Caki2 (cell line): ENCODE measurements at regions not wholly inside any gene's neighbourhood (a gene's known extent, or its start where the extent isn't known, plus 50 kb on each side); places are given as distances from the start of the nearest gene placed in this dataset.

Experiments used
- DNase-seq: peaks from one replicate; pipeline ENCODE4 v3.0.0-alpha.2; 2015; ENCODE audit warnings: low read depth
- in situ Hi-C: cut with HindIII; loops from 2 replicates; pipeline ENCODE4 v1.10.0; 2016; ENCODE audit warnings: low sequenced_read_pairs, low pct_unique_long_range_greater_than_20kb, mixed read lengths

- no peak for DNase-seq
- in situ Hi-C loops = no loop called here
Measured at GRCh38 chr6:88236612-88237360, 70.6 kb upstream of the CNR1 start.

- in situ Hi-C loops = no loop called here
- DNase-seq = no peak
Measured at GRCh38 chr6:88232753-88233152, 66.6 kb upstream of the CNR1 start.

- DNase-seq = no peak
- in situ Hi-C loops = no loop called here
Measured at GRCh38 chr6:88223298-88223697, 57.2 kb upstream of the CNR1 start.

GRCh38 chr6:88220493-88220892 is 54.3 kb upstream of the CNR1 start:
- in situ Hi-C loops = no loop called here
- DNase-seq = peak; percentile 16

GRCh38 chr6:88216182-88216581 is 50.0 kb upstream of the CNR1 start:
- in situ Hi-C loops = no loop called here
- DNase-seq = no peak
